ENCODE measurements at regions not wholly inside any gene's neighbourhood (a gene's known extent, or its start where the extent isn't known, plus 50 kb on each side); places are given as distances from the start of the nearest gene placed in this dataset.

DNA sequence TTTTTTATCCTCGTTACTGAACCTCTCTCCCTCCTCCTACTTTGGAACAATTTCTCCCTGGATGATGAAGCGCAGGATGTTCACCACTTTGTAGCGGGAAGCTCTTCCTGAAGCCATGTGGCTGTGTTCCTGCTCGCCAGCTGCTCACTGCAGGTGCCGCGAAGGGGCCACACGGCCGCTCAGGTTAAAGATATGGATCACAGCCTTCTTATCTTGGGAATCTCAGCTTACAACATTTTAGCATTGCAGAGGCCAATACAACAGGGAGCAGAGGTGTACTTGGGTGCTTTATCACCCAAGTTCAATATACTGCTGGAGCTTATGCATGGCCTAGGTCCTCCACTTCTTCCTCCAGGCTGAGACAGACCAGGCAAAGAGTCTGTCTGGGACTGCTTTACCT is 201.2 kb upstream of the G2E3 start:
- TF ChIP-seq POLR2AphosphoS5 (IDR thresholded peaks at IDR 0.05) = no peak
- TF ChIP-seq POLR2A (IDR thresholded peaks at IDR 0.05) = no peak

Data from upper lobe of left lung (tissue), 4 donors.